ENCODE measurements at regions not wholly inside any gene's neighbourhood (a gene's known extent, or its start where the extent isn't known, plus 50 kb on each side); places are given as distances from the start of the nearest gene placed in this dataset.

- ChIA-PET POLR2A (no interaction called here), CTCF (no interaction called here)
- no peak for TF ChIP-seq CTCF (IDR thresholded peaks at IDR 0.05)
- Mint-ChIP-seq H3K9me3 (no peaks in the 10 kb centered on the region), H3K27ac (no peak overlapping the region), H3K4me3 (no peak overlapping the region), H3K36me3 (ENCODE audit: low read depth) (no peaks in the 10 kb centered on the region), H3K27me3 (no peaks in the 10 kb centered on the region), H3K4me1 (no peaks in the 10 kb centered on the region)
- no peak for ATAC-seq (ENCODE audit: low read depth)
- intact Hi-C loops (cut with micrococcal nuclease): no loop called here
- no peak for DNase-seq
Observed at GRCh38 chr14:54129850-54130640, 173.4 kb upstream of the BMP4 start.

GRCh38 chr14:54132496-54132895 lies 175.9 kb upstream of the BMP4 start:
- no peaks in the 10 kb centered on the region for H3K36me3 Mint-ChIP-seq (ENCODE audit: low read depth)
- H3K4me3 Mint-ChIP-seq: no peak overlapping the region
- H3K9me3 Mint-ChIP-seq: no peaks in the 10 kb centered on the region
- H3K4me1 Mint-ChIP-seq: no peaks in the 10 kb centered on the region
- no peak overlapping the region for H3K27ac Mint-ChIP-seq
- ATAC-seq (ENCODE audit: low read depth): no peak
- ChIA-PET CTCF (no interaction called here), POLR2A (no interaction called here)
- DNase-seq: no peak
- TF ChIP-seq CTCF (IDR thresholded peaks at IDR 0.05): no peak
- intact Hi-C loops (cut with micrococcal nuclease): no loop called here
- no peaks in the 10 kb centered on the region for H3K27me3 Mint-ChIP-seq

- ATAC-seq (ENCODE audit: low read depth) (no peak), DNase-seq (no peak)
- TF ChIP-seq CTCF (IDR thresholded peaks at IDR 0.05): no peak
- ChIA-PET CTCF (no interaction called here), POLR2A (no interaction called here)
- intact Hi-C loops (cut with micrococcal nuclease): no loop called here
- no peaks in the 10 kb centered on the region for H3K4me1 Mint-ChIP-seq
- H3K9me3 Mint-ChIP-seq: no peaks in the 10 kb centered on the region
- no peaks in the 10 kb centered on the region for H3K27me3 Mint-ChIP-seq
- no peaks in the 10 kb centered on the region for H3K36me3 Mint-ChIP-seq (ENCODE audit: low read depth)
- H3K27ac Mint-ChIP-seq: no peak overlapping the region
- H3K4me3 Mint-ChIP-seq: no peak overlapping the region
Observed at GRCh38 chr14:54133896-54134295, 177.3 kb upstream of the BMP4 start.

GRCh38 chr14:54135804-54136280 lies 179.2 kb upstream of the BMP4 start:
- CTCF ChIA-PET: no interaction called here
- H3K4me1 Mint-ChIP-seq: no peaks in the 10 kb centered on the region
- DNase-seq: no peak
- POLR2A ChIA-PET: no interaction called here
- H3K27ac Mint-ChIP-seq: no peak overlapping the region
- no peaks in the 10 kb centered on the region for H3K27me3 Mint-ChIP-seq
- TF ChIP-seq CTCF (IDR thresholded peaks at IDR 0.05): no peak
- H3K9me3 Mint-ChIP-seq: no peaks in the 10 kb centered on the region
- H3K36me3 Mint-ChIP-seq (ENCODE audit: low read depth): no peaks in the 10 kb centered on the region
- intact Hi-C loops (cut with micrococcal nuclease): no loop called here
- ATAC-seq (ENCODE audit: low read depth): no peak
- H3K4me3 Mint-ChIP-seq: no peak overlapping the region

GRCh38 chr14:54136894-54137613 lies 180.4 kb upstream of the BMP4 start:
- ChIA-PET POLR2A (no interaction called here), CTCF (no interaction called here)
- Mint-ChIP-seq H3K4me3 (no peak overlapping the region), H3K27ac (no peak overlapping the region), H3K4me1 (no peaks in the 10 kb centered on the region), H3K36me3 (ENCODE audit: low read depth) (no peaks in the 10 kb centered on the region), H3K27me3 (no peaks in the 10 kb centered on the region), H3K9me3 (no peaks in the 10 kb centered on the region)
- DNase-seq: no peak
- TF ChIP-seq CTCF (IDR thresholded peaks at IDR 0.05): no peak
- intact Hi-C loops (cut with micrococcal nuclease): no loop called here
- no peak for ATAC-seq (ENCODE audit: low read depth)
